ENCODE measurements at regions not wholly inside any gene's neighbourhood (a gene's known extent, or its start where the extent isn't known, plus 50 kb on each side); places are given as distances from the start of the nearest gene placed in this dataset.

- DNase-seq (ENCODE audit: low read depth, low spot score), result no peak
These were observed 417.5 kb downstream of the TUSC7 start for GRCh38 chr3:117126946-117127546.

GRCh38 chr3:117128133-117128532 lies 418.6 kb downstream of the TUSC7 start:
- DNase-seq (ENCODE audit: low read depth, low spot score), result no peak

- DNase-seq (ENCODE audit: low read depth, low spot score), result no peak
These were observed 419.3 kb downstream of the TUSC7 start for GRCh38 chr3:117128872-117129271.

GRCh38 chr3:117129516-117129915 lies 419.9 kb downstream of the TUSC7 start:
- DNase-seq (ENCODE audit: low read depth, low spot score), result no peak

DNA sequence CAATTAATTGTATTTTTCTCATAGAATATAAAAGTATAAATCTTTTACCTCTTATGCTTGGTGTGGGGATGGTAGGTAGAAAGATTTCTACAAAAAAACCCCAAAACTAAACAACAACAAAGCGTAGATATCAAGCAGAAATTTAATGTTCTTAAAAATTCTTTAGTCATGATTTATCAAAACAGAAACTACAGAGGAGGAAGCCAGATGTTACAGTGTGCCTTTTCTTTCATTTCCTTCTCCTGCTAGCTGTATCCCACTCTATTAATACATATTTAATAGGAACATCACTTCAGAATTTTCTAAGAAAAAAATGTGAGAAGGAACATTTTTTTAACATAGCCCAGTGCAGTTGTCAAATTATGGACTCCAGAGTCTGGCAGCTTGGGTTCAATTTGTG lies 420.6 kb downstream of the TUSC7 start:
- no peak for DNase-seq (ENCODE audit: low read depth, low spot score)

- DNase-seq (ENCODE audit: low read depth, low spot score), result no peak
These were observed 421.7 kb downstream of the TUSC7 start for GRCh38 chr3:117131259-117131658.

GRCh38 chr3:117133066-117133465 lies 423.5 kb downstream of the TUSC7 start:
- DNase-seq (ENCODE audit: low read depth, low spot score), result no peak

DNA sequence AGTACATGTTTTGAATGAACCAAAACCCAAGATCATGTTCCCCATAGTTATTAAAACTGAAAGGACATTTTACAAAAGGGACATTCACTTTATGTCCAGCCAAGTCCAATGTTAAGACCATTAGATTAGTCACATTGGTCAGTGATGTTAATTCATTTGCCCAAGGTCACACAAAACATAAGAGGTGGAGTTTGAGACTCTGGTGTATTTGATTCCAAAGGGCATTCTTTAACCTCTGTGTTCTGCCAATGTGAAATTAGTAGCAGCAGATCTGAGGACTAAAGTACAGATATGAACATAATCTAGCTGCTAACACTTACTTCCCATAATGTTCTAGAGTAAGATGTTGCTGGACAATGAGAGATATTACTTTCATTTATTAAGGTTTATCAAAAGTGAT lies 425.6 kb downstream of the TUSC7 start:
- no peak for DNase-seq (ENCODE audit: low read depth, low spot score)

- no peak for DNase-seq (ENCODE audit: low read depth, low spot score)
These were observed 426.4 kb downstream of the TUSC7 start for GRCh38 chr3:117136003-117136402.

- no peak for DNase-seq (ENCODE audit: low read depth, low spot score)
These were observed 427.5 kb downstream of the TUSC7 start for GRCh38 chr3:117137065-117137464.

DNA sequence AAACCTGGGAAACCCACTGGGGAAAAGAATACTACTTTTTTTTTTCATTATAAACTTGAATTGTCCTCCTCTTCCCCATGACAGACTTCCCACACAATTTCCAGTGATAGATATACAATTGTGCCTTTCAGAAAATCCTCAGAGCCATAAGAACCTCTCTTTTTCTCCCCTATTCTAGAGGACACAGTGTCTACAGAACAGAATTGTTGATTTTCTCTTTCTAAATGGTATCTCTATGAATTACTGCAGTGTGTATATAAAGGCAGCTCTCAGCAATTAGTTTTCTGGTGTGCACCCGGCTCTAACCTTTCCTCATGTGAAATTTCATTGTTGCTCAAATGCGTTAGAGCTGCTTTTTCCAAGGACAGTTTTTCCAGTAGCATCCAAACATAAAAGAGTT lies 430.1 kb downstream of the TUSC7 start:
- no peak for DNase-seq (ENCODE audit: low read depth, low spot score)

- no peak for DNase-seq (ENCODE audit: low read depth, low spot score)
These were observed 432.2 kb downstream of the TUSC7 start for GRCh38 chr3:117141812-117142211.

DNA sequence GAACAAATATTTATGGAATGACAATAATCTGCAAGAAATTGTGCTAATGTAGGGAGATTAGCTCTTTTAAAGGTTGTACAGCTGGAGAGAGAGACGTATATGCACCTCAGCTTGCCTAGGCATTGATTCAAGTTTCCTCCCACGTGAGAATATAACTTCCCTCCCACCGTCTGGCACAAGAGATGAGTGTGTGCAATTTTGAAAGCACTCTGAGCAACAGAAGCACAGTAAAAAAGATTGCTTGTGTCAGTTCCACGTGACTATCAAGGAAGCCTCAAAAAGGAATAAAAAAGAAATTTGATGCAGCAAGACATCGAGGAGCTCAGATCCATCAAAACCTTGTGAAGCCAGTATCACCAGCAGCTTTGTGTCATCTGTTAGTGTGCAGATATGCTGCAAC lies 435.3 kb downstream of the TUSC7 start:
- DNase-seq (ENCODE audit: low read depth, low spot score), result no peak

DNA sequence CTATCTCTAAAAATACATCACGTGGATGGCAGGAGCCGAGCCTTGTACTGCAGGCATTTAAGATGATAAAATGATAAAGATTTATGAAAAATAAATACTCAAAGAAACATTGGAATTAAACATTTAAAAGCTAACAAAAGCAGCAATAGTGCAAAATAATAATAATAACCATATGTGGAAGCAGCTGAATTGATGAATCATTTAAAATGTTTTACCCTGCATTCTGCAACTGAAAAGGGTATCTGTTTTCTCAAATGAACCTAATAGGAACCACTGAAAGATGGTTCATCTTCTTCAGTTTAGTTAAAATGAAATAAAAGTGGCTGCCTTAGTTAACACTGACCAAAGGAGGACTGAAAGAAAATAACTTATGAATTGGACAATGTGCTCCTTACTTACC lies 436.1 kb downstream of the TUSC7 start:
- no peak for DNase-seq (ENCODE audit: low read depth, low spot score)

DNA sequence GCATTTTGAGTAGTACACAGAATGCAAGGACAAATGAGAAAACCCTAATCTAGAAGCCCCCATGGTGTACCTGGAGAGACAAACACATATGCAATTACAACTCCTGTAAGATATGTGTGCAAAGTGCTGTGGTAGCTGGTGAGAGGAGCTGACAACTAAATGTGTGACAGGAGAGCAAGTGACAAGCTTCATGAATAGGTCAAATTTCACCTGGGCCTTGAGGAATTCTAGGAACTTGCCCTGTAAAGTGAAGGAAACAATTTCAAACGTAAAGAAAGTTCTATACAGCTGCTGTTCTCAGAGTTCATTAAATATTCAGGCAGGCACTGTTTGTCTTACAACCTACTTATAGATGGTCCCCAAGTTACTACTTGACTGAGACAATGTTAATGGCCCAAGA lies 437.0 kb downstream of the TUSC7 start:
- DNase-seq (ENCODE audit: low read depth, low spot score), result no peak

DNA sequence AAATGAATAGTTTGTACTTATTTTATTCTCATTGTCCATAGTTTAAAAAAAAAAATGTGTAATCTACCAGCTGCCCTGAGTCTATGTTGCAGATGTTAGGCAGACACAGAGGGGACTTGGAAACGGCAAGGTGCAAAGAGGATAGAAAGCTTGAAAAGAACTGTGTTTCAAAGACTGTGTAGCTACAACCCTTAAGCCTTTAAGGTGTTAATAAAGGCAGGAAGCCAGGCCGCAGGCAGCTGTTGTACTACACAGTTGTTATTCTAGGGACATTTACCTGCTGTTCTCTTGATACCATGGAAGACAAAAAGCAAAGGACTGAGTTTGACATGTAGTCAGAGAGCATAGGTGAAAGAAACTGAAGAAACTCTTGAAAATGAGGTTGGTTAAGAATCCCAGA lies 440.0 kb downstream of the TUSC7 start:
- DNase-seq (ENCODE audit: low read depth, low spot score), result no peak

- no peak for DNase-seq (ENCODE audit: low read depth, low spot score)
These were observed 441.0 kb downstream of the TUSC7 start for GRCh38 chr3:117150628-117151027.

DNA sequence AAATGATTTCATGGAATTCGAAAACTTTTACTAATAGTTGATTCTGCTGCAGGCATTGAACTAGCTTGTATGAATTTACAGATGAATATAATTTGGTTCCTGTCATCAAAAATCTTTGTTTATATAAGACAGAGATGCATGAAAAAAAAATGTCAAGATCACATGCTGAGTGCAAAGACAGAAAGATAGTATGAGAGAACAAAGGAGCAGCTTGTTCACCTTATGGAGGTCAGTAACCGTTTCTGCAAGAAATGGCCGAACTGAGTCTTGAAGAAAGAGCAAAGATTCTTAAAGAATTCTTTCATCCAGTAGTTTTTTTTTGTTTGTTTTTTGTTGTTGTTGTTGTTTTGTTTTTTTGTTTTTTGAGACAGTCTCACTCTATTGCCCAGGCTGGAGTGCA lies 450.6 kb downstream of the TUSC7 start:
- no peak for DNase-seq (ENCODE audit: low read depth, low spot score)

- no peak for DNase-seq (ENCODE audit: low read depth, low spot score)
These were observed 452.2 kb downstream of the TUSC7 start for GRCh38 chr3:117161816-117162215.

- no peak for DNase-seq (ENCODE audit: low read depth, low spot score)
These were observed 455.6 kb downstream of the TUSC7 start for GRCh38 chr3:117165176-117165575.

DNA sequence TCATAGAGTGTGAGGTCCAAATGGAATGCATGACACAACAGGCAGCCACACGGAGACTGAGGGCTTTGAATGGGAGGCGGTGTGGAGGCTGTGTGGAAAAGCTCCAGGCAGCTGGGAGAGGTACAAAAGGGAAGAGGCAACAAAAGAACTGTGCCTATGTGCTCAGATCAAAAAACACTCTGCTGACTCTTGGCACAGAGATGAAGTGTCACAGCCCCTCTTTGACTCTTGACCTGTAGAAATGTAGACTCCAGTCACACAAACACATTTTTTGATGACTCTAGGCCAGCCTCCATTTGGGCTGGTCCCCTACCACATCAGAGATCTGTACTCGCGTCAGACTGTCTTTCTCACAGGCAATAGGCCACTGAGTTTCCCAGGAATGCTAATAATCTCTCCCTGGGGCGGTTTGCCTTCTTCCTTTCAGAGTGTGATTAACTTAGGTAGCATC lies 456.0 kb downstream of the TUSC7 start:
- no peak for DNase-seq (ENCODE audit: low read depth, low spot score)

DNA sequence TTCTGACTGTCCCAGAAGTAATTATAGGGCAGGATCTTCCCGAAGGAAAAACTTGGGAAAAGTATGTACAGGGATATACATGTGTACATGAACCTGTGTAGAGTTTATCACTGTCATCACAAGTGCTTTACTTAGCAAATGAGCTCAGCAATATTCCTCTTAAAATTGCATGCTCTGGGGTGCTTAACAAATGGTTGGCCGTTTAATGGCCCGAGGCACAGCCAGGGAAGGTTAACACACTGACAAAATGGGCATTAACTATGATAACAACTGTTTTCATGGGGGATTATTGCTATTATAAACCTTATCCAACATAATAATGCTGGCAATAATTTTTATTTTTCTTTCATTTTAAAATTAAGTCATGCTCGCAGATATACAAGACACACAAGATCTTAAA lies 459.3 kb downstream of the TUSC7 start:
- no peak for DNase-seq (ENCODE audit: low read depth, low spot score)

DNA sequence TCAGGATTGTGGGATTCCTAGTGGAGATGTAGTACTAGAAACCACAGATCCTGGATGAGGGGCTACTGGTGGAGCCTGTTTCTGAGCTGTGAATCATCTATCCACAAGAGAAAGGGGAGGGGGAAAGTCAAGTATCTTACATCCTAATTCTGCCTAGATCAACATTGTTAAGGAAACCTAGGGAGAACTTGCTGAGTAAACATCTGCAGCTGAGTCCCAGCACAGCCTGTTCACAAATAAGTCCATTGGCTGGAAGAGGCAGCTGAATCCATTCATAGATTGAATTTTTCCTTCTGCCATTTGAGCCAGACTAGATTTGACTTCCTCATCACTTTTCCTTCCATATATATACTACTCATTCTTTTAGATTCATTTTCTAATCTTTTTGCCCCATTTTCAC lies 460.5 kb downstream of the TUSC7 start:
- no peak for DNase-seq (ENCODE audit: low read depth, low spot score)

DNA sequence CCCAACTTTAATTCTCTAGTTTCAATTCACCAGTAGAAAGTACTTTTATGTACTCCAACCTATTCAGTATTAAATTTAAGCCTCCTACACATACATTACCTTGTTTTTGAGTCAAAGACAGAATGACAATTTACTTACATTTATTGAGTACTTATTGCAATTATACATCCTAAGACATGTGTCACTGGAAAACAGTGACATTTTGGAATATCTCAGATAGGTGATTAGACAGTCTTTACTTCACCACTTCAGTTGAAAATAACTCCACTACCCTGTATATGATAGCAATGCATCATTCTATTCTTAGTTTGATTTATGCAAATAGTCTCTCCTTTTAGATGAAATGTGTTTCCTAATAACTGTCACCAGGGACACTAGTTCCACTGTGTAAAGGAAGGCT lies 461.5 kb downstream of the TUSC7 start:
- no peak for DNase-seq (ENCODE audit: low read depth, low spot score)

All from brain pericyte (primary cell).